Smooth muscle cell (in vitro differentiated cells): ENCODE measurements at regions not wholly inside any gene's neighbourhood (a gene's known extent, or its start where the extent isn't known, plus 50 kb on each side); places are given as distances from the start of the nearest gene placed in this dataset.

Experiments
- DNase-seq: peaks from one replicate; lab custom pipeline; 2025; ENCODE audit not compliant: unreplicated experiment; lab: John Stamatoyannopoulos, UW
- H2AFZ ChIP-seq: fragments of 200-600 bp; sonication (generic); 2 replicates; pipeline ENCODE4 v1.6.0; 2016; ENCODE audit warnings: antibody characterized with exemption, low read depth, mild to moderate bottlenecking
- H3F3A ChIP-seq: fragments of 200-600 bp; sonication (generic); 2 replicates; pipeline ENCODE4 v1.6.0; 2017; ENCODE audit warnings: antibody characterized with exemption, low read depth
- H3K27ac ChIP-seq: fragments of 200-600 bp; sonication (generic); 2 replicates; pipeline ENCODE4 v1.5.1; 2016; ENCODE audit warnings: low read depth, mild to moderate bottlenecking
- H3K27me3 ChIP-seq: fragments of 200-600 bp; sonication (generic); 2 replicates; pipeline ENCODE4 v1.6.1; 2016; ENCODE audit warnings: low read depth, mild to moderate bottlenecking
- H3K36me3 ChIP-seq: fragments of 200-600 bp; sonication (generic); 2 replicates; pipeline ENCODE4 v1.5.1; 2016; ENCODE audit warnings: low read depth
- H3K4me1 ChIP-seq: fragments of 200-600 bp; sonication (generic); 2 replicates; pipeline ENCODE4 v1.5.1; 2016; ENCODE audit warnings: low read depth
- H3K4me2 ChIP-seq: fragments of 200-600 bp; sonication (generic); 2 replicates; pipeline ENCODE4 v1.6.0; 2016; ENCODE audit warnings: mild to moderate bottlenecking
- H3K4me3 ChIP-seq: fragments of 200-600 bp; sonication (generic); 2 replicates; pipeline ENCODE4 v1.5.1; 2016; ENCODE audit warnings: mild to moderate bottlenecking
- H3K79me2 ChIP-seq: fragments of 200-600 bp; sonication (generic); 2 replicates; pipeline ENCODE4 v1.6.0; 2016; ENCODE audit warnings: low read depth, mild to moderate bottlenecking
- H3K9ac ChIP-seq: fragments of 200-600 bp; sonication (generic); 2 replicates; pipeline ENCODE4 v1.6.0; 2016; ENCODE audit warnings: low read depth
- H3K9me3 ChIP-seq: fragments of 200-600 bp; sonication (generic); replicated peaks from 2 replicates; pipeline ENCODE4 v1.5.1; 2016; ENCODE audit warnings: low read depth
- H4K20me1 ChIP-seq: fragments of 200-600 bp; sonication (generic); 2 replicates; pipeline ENCODE4 v1.6.0; 2016; ENCODE audit warnings: low read depth
- CTCF ChIP-seq: fragments of 200-600 bp; sonication (generic); IDR thresholded peaks from 2 replicates; pipeline ENCODE4 v1.5.1; 2017; ENCODE audit warnings: borderline replicate concordance, mild to moderate bottlenecking, antibody characterized with exemption; ENCODE audit not compliant: insufficient read depth, poor library complexity, severe bottlenecking
- WGBS: methylation state at CpG from one replicate; pipeline ENCODE4 v1.1.7; 2016; ENCODE audit warnings: low lambda C conversion rate; 5-methylcytosine and 5-hydroxymethylcytosine counted together

GRCh38 chr12:75632442-75632841 is 121.0 kb upstream of the KRR1 start:
- no peak overlapping the region for H3K4me2 ChIP-seq
- no peak for TF ChIP-seq CTCF
- H3K79me2 ChIP-seq = no peaks in the 10 kb centered on the region
- no peaks in the 10 kb centered on the region for H4K20me1 ChIP-seq
- no peak for DNase-seq
- H2AFZ ChIP-seq = peak overlapping the region; percentile 59
- peaks cover 17% of the 10 kb centered on the region for H3K4me1 ChIP-seq
- 84% methylated on average over 3 of the region's 3 CpGs for WGBS
- no peaks in the 10 kb centered on the region for H3K27me3 ChIP-seq
- H3K9me3 ChIP-seq = no peaks in the 10 kb centered on the region
- H3K9ac ChIP-seq = no peak overlapping the region
- no peaks in the 10 kb centered on the region for H3K36me3 ChIP-seq
- no peak overlapping the region for H3K27ac ChIP-seq
- no peaks in the 10 kb centered on the region for H3F3A ChIP-seq
- no peak overlapping the region for H3K4me3 ChIP-seq

- Histone ChIP-seq H3K4me2 (no peak overlapping the region), H3K9me3 (no peaks in the 10 kb centered on the region), H3K27ac (no peak overlapping the region), H3K9ac (no peak overlapping the region), H3K4me1 (peaks cover 17% of the 10 kb centered on the region), H3K79me2 (no peaks in the 10 kb centered on the region), H3F3A (no peaks in the 10 kb centered on the region), H3K27me3 (no peaks in the 10 kb centered on the region), H2AFZ (no peak overlapping the region), H3K36me3 (no peaks in the 10 kb centered on the region), H3K4me3 (no peak overlapping the region), H4K20me1 (no peaks in the 10 kb centered on the region)
- WGBS = 97% methylated on average over 5 of the region's 5 CpGs
- DNase-seq = no peak
- no peak for TF ChIP-seq CTCF
Measured at GRCh38 chr12:75631831-75632230, 120.4 kb upstream of the KRR1 start.

GRCh38 chr12:75630091-75630490 is 118.7 kb upstream of the KRR1 start:
- no peak for TF ChIP-seq CTCF
- Histone ChIP-seq H3K79me2 (no peaks in the 10 kb centered on the region), H3K27ac (no peak overlapping the region), H3K4me1 (peaks cover 17% of the 10 kb centered on the region), H3K36me3 (no peaks in the 10 kb centered on the region), H3K4me3 (no peak overlapping the region), H3K27me3 (no peaks in the 10 kb centered on the region), H2AFZ (no peak overlapping the region), H3F3A (no peaks in the 10 kb centered on the region), H3K9ac (no peak overlapping the region), H3K9me3 (no peaks in the 10 kb centered on the region), H4K20me1 (no peaks in the 10 kb centered on the region), H3K4me2 (no peak overlapping the region)
- DNase-seq = no peak
- WGBS = 55% methylated on average over 2 of the region's 2 CpGs

GRCh38 chr12:75628916-75629315 is 117.5 kb upstream of the KRR1 start:
- Histone ChIP-seq H3K27ac (no peak overlapping the region), H3K27me3 (no peaks in the 10 kb centered on the region), H3K36me3 (no peaks in the 10 kb centered on the region), H3K4me1 (peaks cover 7% of the 10 kb centered on the region), H3K4me3 (no peak overlapping the region), H3F3A (no peaks in the 10 kb centered on the region), H3K9me3 (no peaks in the 10 kb centered on the region), H2AFZ (no peak overlapping the region), H3K4me2 (no peak overlapping the region), H3K9ac (no peak overlapping the region), H4K20me1 (no peaks in the 10 kb centered on the region), H3K79me2 (no peaks in the 10 kb centered on the region)
- DNase-seq = no peak
- TF ChIP-seq CTCF = no peak
